Neural progenitor cell (in vitro differentiated cells): ENCODE measurements at regions not wholly inside any gene's neighbourhood (a gene's known extent, or its start where the extent isn't known, plus 50 kb on each side); places are given as distances from the start of the nearest gene placed in this dataset.

Source experiments
- DNase-seq: peaks from one replicate; pipeline ENCODE4 v3.0.0-alpha.2; 2016; ENCODE audit warnings: low spot score
- H2AFZ ChIP-seq: fragments of 200-600 bp; sonication (generic); replicated peaks from 2 replicates; pipeline ENCODE4 v1.6.1; 2016; ENCODE audit warnings: antibody characterized with exemption
- H3F3A ChIP-seq: fragments of 200-600 bp; sonication (generic); 2 replicates; pipeline ENCODE4 v1.6.1; 2016; ENCODE audit warnings: antibody characterized with exemption, low read depth
- H3K27ac ChIP-seq: fragments of 200-600 bp; sonication (generic); 2 replicates; pipeline ENCODE4 v1.5.1; 2016; ENCODE audit warnings: mild to moderate bottlenecking
- H3K27me3 ChIP-seq: fragments of 200-600 bp; sonication (generic); 2 replicates; pipeline ENCODE4 v1.6.1; 2016; ENCODE audit warnings: mild to moderate bottlenecking, moderate library complexity
- H3K36me3 ChIP-seq: fragments of 200-600 bp; sonication (generic); 2 replicates; pipeline ENCODE4 v1.5.1; 2016
- H3K4me1 ChIP-seq: fragments of 200-600 bp; sonication (generic); 2 replicates; pipeline ENCODE4 v1.6.1; 2016; ENCODE audit warnings: mixed run types
- H3K4me2 ChIP-seq: fragments of 200-600 bp; sonication (generic); 2 replicates; pipeline ENCODE4 v1.6.1; 2016
- H3K4me3 ChIP-seq: fragments of 200-600 bp; sonication (generic); 2 replicates; pipeline ENCODE4 v1.5.1; 2016
- H3K79me2 ChIP-seq: fragments of 200-600 bp; sonication (generic); 2 replicates; pipeline ENCODE4 v1.6.1; 2016; ENCODE audit warnings: low read depth
- H3K9ac ChIP-seq: fragments of 200-600 bp; sonication (generic); 2 replicates; pipeline ENCODE4 v1.6.1; 2016
- H3K9me3 ChIP-seq: fragments of 200-600 bp; sonication (generic); 2 replicates; pipeline ENCODE4 v1.5.1; 2016; ENCODE audit warnings: low read depth
- H4K20me1 ChIP-seq: fragments of 200-600 bp; sonication (generic); 2 replicates; pipeline ENCODE4 v1.6.1; 2016; ENCODE audit warnings: low read depth
- H3K27ac Mint-ChIP-seq: 3 replicates; pipeline ENCODE4 v1.8.0; 2021; ENCODE audit warnings: mixed read lengths
- H3K27me3 Mint-ChIP-seq: 2 replicates; pipeline ENCODE4 v1.8.0; 2022; ENCODE audit warnings: low read depth, mild to moderate bottlenecking, inconsistent platforms, moderate library complexity, mixed read lengths; ENCODE audit not compliant: insufficient read depth
- H3K36me3 Mint-ChIP-seq: 3 replicates; pipeline ENCODE4 v1.8.0; 2021; ENCODE audit warnings: mixed read lengths
- H3K4me1 Mint-ChIP-seq: 3 replicates; pipeline ENCODE4 v1.8.0; 2021; ENCODE audit warnings: mixed read lengths
- H3K4me3 Mint-ChIP-seq: 3 replicates; pipeline ENCODE4 v1.8.0; 2021; ENCODE audit warnings: mild to moderate bottlenecking, moderate library complexity, mixed read lengths
- H3K9me3 Mint-ChIP-seq: 3 replicates; pipeline ENCODE4 v1.8.0; 2020; ENCODE audit warnings: mixed read lengths
- CTCF ChIP-seq: fragments of 200-600 bp; sonication (generic); IDR thresholded peaks from 2 replicates; pipeline ENCODE4 v1.5.1; 2017; ENCODE audit warnings: antibody characterized with exemption, mild to moderate bottlenecking
- EZH2 ChIP-seq: fragments of 200-600 bp; sonication (generic); IDR thresholded peaks from 2 replicates; pipeline ENCODE4 v1.6.1; 2017; ENCODE audit warnings: antibody characterized with exemption, mild to moderate bottlenecking, moderate library complexity
- EZH2phosphoT487 ChIP-seq: fragments of 200-600 bp; sonication (generic); IDR thresholded peaks from 2 replicates; pipeline ENCODE4 v1.6.1; 2017; ENCODE audit warnings: antibody characterized with exemption

DNA sequence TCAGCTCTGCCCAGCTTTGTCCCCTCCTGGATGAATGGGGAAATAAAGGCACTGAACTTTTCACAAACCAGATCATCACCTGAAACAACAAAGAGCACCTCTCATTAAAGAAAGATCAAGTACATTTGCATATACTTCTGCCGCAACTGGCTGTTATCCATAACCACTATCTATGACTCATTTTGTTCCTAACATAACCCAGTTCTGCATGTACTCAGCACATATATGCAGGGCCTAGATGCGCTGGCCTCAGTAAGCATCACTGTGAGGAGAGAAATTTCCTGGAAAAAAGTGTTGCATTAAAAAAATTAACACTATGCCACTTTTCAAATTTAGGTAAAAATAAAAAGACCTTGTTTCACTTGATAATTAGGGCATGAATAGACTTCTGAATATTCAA is 1718.4 kb downstream of the TP53TG3F start:
- H3K9me3 ChIP-seq, result peaks cover 18% of the 10 kb centered on the region
- TF ChIP-seq EZH2 (no peak), CTCF (no peak), EZH2phosphoT487 (no peak)
- no peaks in the 10 kb centered on the region for H3F3A ChIP-seq
- H3K4me2 ChIP-seq, result no peak overlapping the region
- H3K36me3 ChIP-seq, result no peaks in the 10 kb centered on the region
- no peaks in the 10 kb centered on the region for H3K4me1 Mint-ChIP-seq
- H3K27ac ChIP-seq, result no peak overlapping the region
- no peaks in the 10 kb centered on the region for H3K79me2 ChIP-seq
- H3K4me3 Mint-ChIP-seq, result no peak overlapping the region
- H3K27me3 Mint-ChIP-seq, result no peaks in the 10 kb centered on the region
- no peak overlapping the region for H2AFZ ChIP-seq
- no peak overlapping the region for H3K9ac ChIP-seq
- no peaks in the 10 kb centered on the region for H3K27me3 ChIP-seq
- no peaks in the 10 kb centered on the region for H3K36me3 Mint-ChIP-seq
- H4K20me1 ChIP-seq, result no peaks in the 10 kb centered on the region
- no peaks in the 10 kb centered on the region for H3K4me1 ChIP-seq
- no peak for DNase-seq
- H3K27ac Mint-ChIP-seq, result no peak overlapping the region
- H3K4me3 ChIP-seq, result no peak overlapping the region
- peaks cover 39% of the 10 kb centered on the region for H3K9me3 Mint-ChIP-seq

DNA sequence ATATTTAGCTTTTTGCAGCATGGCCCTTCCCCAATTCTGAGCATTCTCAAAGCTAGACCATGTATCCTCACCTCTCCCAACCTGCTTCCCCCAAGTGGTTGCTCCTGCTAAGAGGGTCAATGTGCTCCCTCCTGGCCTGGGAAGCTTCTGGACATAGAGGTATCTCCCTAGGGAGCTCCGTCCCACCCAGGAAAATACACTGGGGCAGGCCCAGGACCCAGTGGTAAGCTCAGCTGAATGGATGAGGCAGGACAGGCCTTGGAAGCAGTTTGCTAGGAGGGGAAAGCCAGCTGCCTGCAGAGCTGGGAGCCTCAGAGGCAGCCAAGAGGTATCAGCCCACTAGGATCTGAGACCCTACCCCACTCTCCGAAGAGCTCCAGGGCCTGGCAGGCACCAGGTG is 1721.6 kb downstream of the TP53TG3F start:
- Mint-ChIP-seq H3K4me3 (no peak overlapping the region), H3K4me1 (no peaks in the 10 kb centered on the region), H3K27ac (no peak overlapping the region), H3K9me3 (peaks cover 46% of the 10 kb centered on the region), H3K27me3 (peaks cover 5% of the 10 kb centered on the region), H3K36me3 (no peaks in the 10 kb centered on the region)
- Histone ChIP-seq H3K36me3 (no peaks in the 10 kb centered on the region), H4K20me1 (no peaks in the 10 kb centered on the region), H3K27me3 (no peaks in the 10 kb centered on the region), H3K4me2 (no peak overlapping the region), H3K9ac (no peak overlapping the region), H3K27ac (no peak overlapping the region), H3F3A (no peaks in the 10 kb centered on the region), H3K4me3 (no peak overlapping the region), H3K79me2 (no peaks in the 10 kb centered on the region), H3K4me1 (no peaks in the 10 kb centered on the region), H2AFZ (no peak overlapping the region), H3K9me3 (peaks cover 14% of the 10 kb centered on the region)
- no peak for TF ChIP-seq EZH2phosphoT487
- no peak for TF ChIP-seq EZH2
- TF ChIP-seq CTCF, result no peak
- no peak for DNase-seq

DNA sequence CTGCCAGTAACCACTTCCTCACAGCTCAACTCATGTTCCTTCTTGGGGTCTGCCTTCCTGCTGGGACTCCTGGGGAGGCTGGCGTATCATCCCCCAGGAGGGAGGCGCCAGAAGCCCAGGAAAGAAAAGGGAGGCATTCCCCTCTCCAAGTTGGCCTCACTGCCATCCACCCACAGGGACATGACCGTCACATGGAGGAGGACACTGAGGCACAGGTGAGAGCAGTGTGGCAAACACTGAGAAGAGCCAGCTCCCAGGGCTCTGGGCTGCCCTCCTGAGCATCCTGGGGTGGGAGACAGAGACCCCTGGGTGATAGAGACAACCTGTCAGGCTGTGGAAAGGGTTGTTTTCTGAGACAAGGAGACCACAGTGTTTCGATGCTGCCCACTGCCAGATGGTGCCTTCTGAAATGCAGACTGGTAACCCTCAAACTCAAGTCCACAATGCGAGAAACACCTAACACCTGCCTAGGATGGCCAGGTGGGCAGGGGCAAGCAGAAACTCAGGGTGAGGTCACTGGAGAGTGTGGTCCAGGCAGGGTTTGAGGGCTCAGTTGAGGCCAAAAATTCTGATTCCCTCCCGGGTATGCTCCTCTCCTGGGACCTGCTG is 1722.1 kb downstream of the TP53TG3F start:
- H3K79me2 ChIP-seq, result no peaks in the 10 kb centered on the region
- H3K9ac ChIP-seq, result no peak overlapping the region
- H4K20me1 ChIP-seq, result no peaks in the 10 kb centered on the region
- H3K4me1 ChIP-seq, result no peaks in the 10 kb centered on the region
- H2AFZ ChIP-seq, result no peak overlapping the region
- Mint-ChIP-seq H3K9me3 (peaks cover 49% of the 10 kb centered on the region), H3K36me3 (no peaks in the 10 kb centered on the region), H3K4me3 (no peak overlapping the region), H3K27ac (no peak overlapping the region), H3K4me1 (no peaks in the 10 kb centered on the region), H3K27me3 (peaks cover 5% of the 10 kb centered on the region)
- H3K27me3 ChIP-seq, result no peaks in the 10 kb centered on the region
- no peak for DNase-seq
- peaks cover 19% of the 10 kb centered on the region for H3K9me3 ChIP-seq
- no peaks in the 10 kb centered on the region for H3F3A ChIP-seq
- H3K36me3 ChIP-seq, result no peaks in the 10 kb centered on the region
- TF ChIP-seq CTCF (no peak), EZH2 (no peak), EZH2phosphoT487 (no peak)
- no peak overlapping the region for H3K27ac ChIP-seq
- H3K4me3 ChIP-seq, result no peak overlapping the region
- H3K4me2 ChIP-seq, result no peak overlapping the region
